Suprapubic skin (tissue), 4 donors: ENCODE measurements at regions not wholly inside any gene's neighbourhood (a gene's known extent, or its start where the extent isn't known, plus 50 kb on each side); places are given as distances from the start of the nearest gene placed in this dataset.

Experiments
- DNase-seq, 2 donors: peaks; one replicate each; pipeline ENCODE4 v3.0.0-alpha.2; 2019; ENCODE audit warnings: low spot score in 2 of 2
- H3K27ac ChIP-seq: fragments of 200-600 bp; sonication (generic); one replicate; pipeline ENCODE4 v1.5.1; 2019
- H3K27me3 ChIP-seq: fragments of 200-600 bp; sonication (generic); one replicate; pipeline ENCODE4 v1.5.1; 2019
- H3K36me3 ChIP-seq: fragments of 200-600 bp; sonication (generic); one replicate; pipeline ENCODE4 v1.5.1; 2019
- H3K4me1 ChIP-seq: fragments of 200-600 bp; sonication (generic); one replicate; pipeline ENCODE4 v1.5.1; 2019
- H3K4me3 ChIP-seq: fragments of 200-600 bp; sonication (generic); one replicate; pipeline ENCODE4 v1.5.1; 2019; ENCODE audit warnings: mild to moderate bottlenecking
- H3K9me3 ChIP-seq: fragments of 200-600 bp; sonication (generic); one replicate; pipeline ENCODE4 v1.5.1; 2019
- EP300 ChIP-seq: sonication (generic); formaldehyde crosslinking; IDR thresholded peaks from one replicate; pipeline ENCODE4 v1.6.1; 2017; ENCODE audit warnings: antibody characterized with exemption
- POLR2A ChIP-seq, 2 donors: fragments of 450-650 bp; IDR thresholded peaks; one replicate each; pipeline ENCODE4 v1.6.1; 2017; ENCODE audit warnings: antibody characterized with exemption in 2 of 2, mild to moderate bottlenecking in 2 of 2, moderate library complexity in 2 of 2
- POLR2AphosphoS5 ChIP-seq, 3 donors: sonication (generic); formaldehyde crosslinking; IDR thresholded peaks; one replicate each; pipeline ENCODE4 v1.6.1; 2017; ENCODE audit warnings: antibody characterized with exemption in 3 of 3
- WGBS: methylation state at CpG from one replicate; pipeline ENCODE4 v1.1.5; 2018; 5-methylcytosine and 5-hydroxymethylcytosine counted together
- TF ChIP-seq, protein P1 (sequence below), 2 donors: fragments of 200-600 bp in 1 of 2; fragments of 450-650 bp in 1 of 2; sonication (generic) in 1 of 2; IDR thresholded peaks; one replicate each; pipeline ENCODE4 v1.5.1; 2016 to 2019; ENCODE audit warnings: antibody characterized with exemption in 2 of 2, mild to moderate bottlenecking in 1 of 2, moderate library complexity in 1 of 2

- H3K27ac ChIP-seq = no peak overlapping the region
- no peak overlapping the region for H3K4me3 ChIP-seq
- no peaks in the 10 kb centered on the region for H3K4me1 ChIP-seq
- DNase-seq = no peak
- H3K9me3 ChIP-seq = no peaks in the 10 kb centered on the region
- H3K27me3 ChIP-seq = no peaks in the 10 kb centered on the region
- 77% methylated on average over 7 of the region's 7 CpGs for WGBS
- no peak for TF ChIP-seq EP300
- no peak for TF ChIP-seq POLR2AphosphoS5 (IDR thresholded peaks at IDR 0.05)
- H3K36me3 ChIP-seq = no peaks in the 10 kb centered on the region
Measured at GRCh38 chr3:34033839-34034238, 235.4 kb downstream of the PDCD6IP start.

GRCh38 chr3:34034840-34035239 is 236.4 kb downstream of the PDCD6IP start:
- Histone ChIP-seq H3K4me1 (no peaks in the 10 kb centered on the region), H3K9me3 (no peaks in the 10 kb centered on the region), H3K4me3 (no peak overlapping the region), H3K36me3 (no peaks in the 10 kb centered on the region), H3K27ac (no peak overlapping the region), H3K27me3 (no peaks in the 10 kb centered on the region)
- no peak for DNase-seq
- 90% methylated on average over 2 of the region's 2 CpGs for WGBS
- TF ChIP-seq, protein P1, sequence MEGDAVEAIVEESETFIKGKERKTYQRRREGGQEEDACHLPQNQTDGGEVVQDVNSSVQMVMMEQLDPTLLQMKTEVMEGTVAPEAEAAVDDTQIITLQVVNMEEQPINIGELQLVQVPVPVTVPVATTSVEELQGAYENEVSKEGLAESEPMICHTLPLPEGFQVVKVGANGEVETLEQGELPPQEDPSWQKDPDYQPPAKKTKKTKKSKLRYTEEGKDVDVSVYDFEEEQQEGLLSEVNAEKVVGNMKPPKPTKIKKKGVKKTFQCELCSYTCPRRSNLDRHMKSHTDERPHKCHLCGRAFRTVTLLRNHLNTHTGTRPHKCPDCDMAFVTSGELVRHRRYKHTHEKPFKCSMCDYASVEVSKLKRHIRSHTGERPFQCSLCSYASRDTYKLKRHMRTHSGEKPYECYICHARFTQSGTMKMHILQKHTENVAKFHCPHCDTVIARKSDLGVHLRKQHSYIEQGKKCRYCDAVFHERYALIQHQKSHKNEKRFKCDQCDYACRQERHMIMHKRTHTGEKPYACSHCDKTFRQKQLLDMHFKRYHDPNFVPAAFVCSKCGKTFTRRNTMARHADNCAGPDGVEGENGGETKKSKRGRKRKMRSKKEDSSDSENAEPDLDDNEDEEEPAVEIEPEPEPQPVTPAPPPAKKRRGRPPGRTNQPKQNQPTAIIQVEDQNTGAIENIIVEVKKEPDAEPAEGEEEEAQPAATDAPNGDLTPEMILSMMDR (IDR thresholded peaks at IDR 0.05) = no peak
- TF ChIP-seq POLR2AphosphoS5 (IDR thresholded peaks at IDR 0.05) (no peak), EP300 (no peak), POLR2A (IDR thresholded peaks at IDR 0.05) (no peak)

DNA sequence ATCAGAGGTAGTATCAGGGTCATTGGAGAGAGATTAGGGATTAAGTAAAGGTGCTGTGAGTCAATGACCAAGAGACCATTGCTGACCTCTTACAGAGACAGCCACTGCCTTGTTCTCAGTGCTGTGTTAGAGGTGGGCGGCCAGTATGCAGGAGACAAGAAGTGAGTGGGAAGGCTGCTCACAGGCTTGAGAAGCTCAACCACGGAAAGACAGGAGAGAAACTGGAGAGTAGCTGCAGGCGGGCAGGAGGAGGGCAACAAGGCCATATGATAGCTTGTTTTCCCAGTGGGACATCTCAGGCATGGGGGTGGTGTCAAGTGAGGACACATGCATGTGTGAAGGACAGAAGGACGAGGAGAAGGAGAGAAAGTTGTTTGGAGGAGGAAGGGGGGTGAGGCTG is 237.3 kb downstream of the PDCD6IP start:
- Histone ChIP-seq H3K4me1 (no peaks in the 10 kb centered on the region), H3K27me3 (no peaks in the 10 kb centered on the region), H3K4me3 (no peak overlapping the region), H3K36me3 (no peaks in the 10 kb centered on the region), H3K27ac (no peak overlapping the region), H3K9me3 (no peaks in the 10 kb centered on the region)
- no peak for DNase-seq
- WGBS = 78% methylated on average over 4 of the region's 4 CpGs
- no peak for TF ChIP-seq POLR2A (IDR thresholded peaks at IDR 0.05)
- TF ChIP-seq, protein P1 (IDR thresholded peaks at IDR 0.05) = no peak
- TF ChIP-seq POLR2AphosphoS5 (IDR thresholded peaks at IDR 0.05) = no peak
- no peak for TF ChIP-seq EP300

DNA sequence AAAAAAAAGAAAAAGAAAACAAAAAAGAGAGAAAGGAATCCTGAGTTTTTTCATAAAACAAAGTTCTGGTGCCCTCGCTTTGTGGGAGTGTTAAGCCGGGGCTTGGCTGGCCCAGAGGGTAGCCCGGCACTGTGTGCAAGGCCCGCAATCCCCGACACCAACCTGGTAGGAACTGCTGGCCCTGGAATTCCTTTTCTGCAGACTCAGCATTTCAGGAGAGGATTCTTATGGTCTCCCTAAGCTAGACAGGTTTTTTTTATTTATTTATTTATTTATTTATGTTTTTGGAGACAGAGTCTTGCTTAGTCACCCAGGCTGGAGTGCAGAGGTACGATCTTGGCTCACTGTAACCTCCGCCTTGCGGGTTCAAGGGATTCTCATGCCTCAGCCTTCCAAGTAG is 238.8 kb downstream of the PDCD6IP start:
- H3K36me3 ChIP-seq = no peaks in the 10 kb centered on the region
- no peak for TF ChIP-seq POLR2A (IDR thresholded peaks at IDR 0.05)
- TF ChIP-seq, protein P1 (IDR thresholded peaks at IDR 0.05) = no peak
- TF ChIP-seq POLR2AphosphoS5 (IDR thresholded peaks at IDR 0.05) = no peak
- no peak for TF ChIP-seq EP300
- H3K9me3 ChIP-seq = no peaks in the 10 kb centered on the region
- 83% methylated on average over 8 of the region's 8 CpGs for WGBS
- DNase-seq = no peak
- H3K4me1 ChIP-seq = no peaks in the 10 kb centered on the region
- no peak overlapping the region for H3K4me3 ChIP-seq
- no peak overlapping the region for H3K27ac ChIP-seq
- H3K27me3 ChIP-seq = no peaks in the 10 kb centered on the region

- Histone ChIP-seq H3K36me3 (no peaks in the 10 kb centered on the region), H3K4me1 (no peaks in the 10 kb centered on the region), H3K9me3 (no peaks in the 10 kb centered on the region), H3K27me3 (no peaks in the 10 kb centered on the region), H3K27ac (no peak overlapping the region), H3K4me3 (no peak overlapping the region)
- no peak for DNase-seq
- WGBS = 77% methylated on average over 2 of the region's 2 CpGs
- TF ChIP-seq, protein P1 (IDR thresholded peaks at IDR 0.05) = no peak
- TF ChIP-seq POLR2A (IDR thresholded peaks at IDR 0.05) (no peak), POLR2AphosphoS5 (IDR thresholded peaks at IDR 0.05) (no peak), EP300 (no peak)
Measured at GRCh38 chr3:34038131-34038530, 239.7 kb downstream of the PDCD6IP start.

DNA sequence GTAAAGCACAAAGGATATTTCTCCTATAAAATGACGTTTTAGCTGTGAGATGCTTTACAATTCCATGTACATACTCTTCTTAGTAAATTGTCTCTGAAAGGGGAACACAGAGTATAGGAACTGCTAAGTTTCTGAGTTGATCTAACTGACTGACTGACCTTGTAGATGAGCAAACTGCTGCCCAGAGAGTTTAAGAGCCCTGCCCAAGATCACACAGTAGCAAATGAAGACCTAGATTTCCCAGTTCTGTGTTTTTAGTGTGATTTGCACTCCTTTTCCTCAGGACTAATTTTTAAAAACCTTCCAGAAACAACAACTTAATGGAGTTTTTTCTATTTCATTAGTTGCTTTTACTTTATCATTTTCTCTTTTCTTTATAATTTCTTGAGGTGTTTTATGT is 247.7 kb downstream of the PDCD6IP start:
- Histone ChIP-seq H3K27ac (no peak overlapping the region), H3K27me3 (no peaks in the 10 kb centered on the region), H3K9me3 (no peaks in the 10 kb centered on the region), H3K4me1 (no peaks in the 10 kb centered on the region), H3K36me3 (no peaks in the 10 kb centered on the region), H3K4me3 (no peak overlapping the region)
- TF ChIP-seq POLR2AphosphoS5 (IDR thresholded peaks at IDR 0.05) (no peak), EP300 (no peak), POLR2A (IDR thresholded peaks at IDR 0.05) (no peak)
- TF ChIP-seq, protein P1 (IDR thresholded peaks at IDR 0.05) = no peak
- DNase-seq = no peak
- 74% methylated on average over 1 of the region's 1 CpG for WGBS
